ENCODE measurements at regions not wholly inside any gene's neighbourhood (a gene's known extent, or its start where the extent isn't known, plus 50 kb on each side); places are given as distances from the start of the nearest gene placed in this dataset.

DNA sequence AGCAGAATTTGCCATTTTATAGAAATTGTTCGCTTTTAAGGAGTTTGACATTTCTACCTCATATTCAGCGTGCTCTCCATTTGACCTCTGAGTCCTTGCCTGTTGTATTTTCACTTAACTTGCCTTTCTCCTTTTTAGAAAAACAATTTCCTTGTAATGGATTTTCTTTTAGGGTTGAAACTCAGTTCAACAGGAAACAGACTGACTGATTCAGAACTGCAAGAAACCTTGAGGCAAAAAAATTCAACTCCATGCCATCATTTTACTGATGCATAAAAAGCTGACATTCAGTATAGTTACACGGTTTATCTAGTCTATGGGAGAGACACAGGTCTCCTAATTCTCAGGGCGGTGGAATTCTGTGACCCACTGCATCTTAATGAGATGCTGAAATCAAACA, 59.8 kb downstream of the MRPS30 start:
- H3K4me1 ChIP-seq (ENCODE audit: control insufficient read depth in 2 of 2, insufficient read depth in 2 of 2, low read length in 2 of 2) = no peaks in the 10 kb centered on the region
- H3K79me2 ChIP-seq (ENCODE audit: control insufficient read depth, insufficient read depth, low read length) = no peaks in the 10 kb centered on the region
- no peaks in the 10 kb centered on the region for H3K4me1 Mint-ChIP-seq
- ATAC-seq (ENCODE audit: low read depth) (no peak), DNase-seq (no peak)
- no peaks in the 10 kb centered on the region for H3K9me3 Mint-ChIP-seq (ENCODE audit: insufficient read depth)
- peaks cover 8% of the 10 kb centered on the region for H3K27me3 Mint-ChIP-seq
- intact Hi-C loops (cut with micrococcal nuclease) = no loop called here
- H2AFZ ChIP-seq (ENCODE audit: insufficient read depth, low read depth, low read length, poor library complexity, severe bottlenecking) = no peak overlapping the region
- ChIA-PET CTCF (interaction anchor here (0.7 kb wide), 1 partner anchor 1391 kb away, joined by 3 read pairs; no protein-coding TSS in a partner anchor), POLR2A (no interaction called here)
- no peaks in the 10 kb centered on the region for H3K9me3 ChIP-seq (ENCODE audit: control extremely low read depth in 1 of 3, control insufficient read depth in 2 of 3, insufficient read depth in 1 of 3, low read length in 2 of 3)
- no peaks in the 10 kb centered on the region for H4K20me1 ChIP-seq (ENCODE audit: control insufficient read depth, insufficient read depth, low read length, poor library complexity, severe bottlenecking)
- no peak overlapping the region for H3K4me3 ChIP-seq (ENCODE audit: control extremely low read depth in 1 of 5, extremely low read depth in 1 of 5, insufficient read depth in 1 of 5, low read depth in 2 of 5, low read length in 4 of 5)
- TF ChIP-seq EZH2 (IDR thresholded peaks at IDR 0.05; ENCODE audit: borderline replicate concordance, insufficient read depth, low read depth, low read length, poor library complexity, severe bottlenecking) = no peak
- TF ChIP-seq, protein P1, sequence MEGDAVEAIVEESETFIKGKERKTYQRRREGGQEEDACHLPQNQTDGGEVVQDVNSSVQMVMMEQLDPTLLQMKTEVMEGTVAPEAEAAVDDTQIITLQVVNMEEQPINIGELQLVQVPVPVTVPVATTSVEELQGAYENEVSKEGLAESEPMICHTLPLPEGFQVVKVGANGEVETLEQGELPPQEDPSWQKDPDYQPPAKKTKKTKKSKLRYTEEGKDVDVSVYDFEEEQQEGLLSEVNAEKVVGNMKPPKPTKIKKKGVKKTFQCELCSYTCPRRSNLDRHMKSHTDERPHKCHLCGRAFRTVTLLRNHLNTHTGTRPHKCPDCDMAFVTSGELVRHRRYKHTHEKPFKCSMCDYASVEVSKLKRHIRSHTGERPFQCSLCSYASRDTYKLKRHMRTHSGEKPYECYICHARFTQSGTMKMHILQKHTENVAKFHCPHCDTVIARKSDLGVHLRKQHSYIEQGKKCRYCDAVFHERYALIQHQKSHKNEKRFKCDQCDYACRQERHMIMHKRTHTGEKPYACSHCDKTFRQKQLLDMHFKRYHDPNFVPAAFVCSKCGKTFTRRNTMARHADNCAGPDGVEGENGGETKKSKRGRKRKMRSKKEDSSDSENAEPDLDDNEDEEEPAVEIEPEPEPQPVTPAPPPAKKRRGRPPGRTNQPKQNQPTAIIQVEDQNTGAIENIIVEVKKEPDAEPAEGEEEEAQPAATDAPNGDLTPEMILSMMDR (IDR thresholded peaks at IDR 0.05) = no peak
- H3K4me2 ChIP-seq (replicated peaks; ENCODE audit: low read depth, low read length, poor library complexity, severe bottlenecking) = no peak overlapping the region
- no CpG with 5 or more reads among the region's 4 CpGs for WGBS (ENCODE audit: insufficient coverage)
- H3K27ac Mint-ChIP-seq = no peak overlapping the region
- no peak overlapping the region for H3K4me3 Mint-ChIP-seq
- no peak overlapping the region for H3K9ac ChIP-seq (ENCODE audit: low read length)
- H3K36me3 ChIP-seq (replicated peaks in 1 of 2; ENCODE audit: control extremely low read depth in 1 of 2, control insufficient read depth in 1 of 2, extremely low read depth in 1 of 2, insufficient read depth in 2 of 2, low read length in 1 of 2) = no peaks in the 10 kb centered on the region
- H3K27ac ChIP-seq (ENCODE audit: low read length in 2 of 2) = no peak overlapping the region
- no peaks in the 10 kb centered on the region for H3K27me3 ChIP-seq (replicated peaks in 1 of 4; ENCODE audit: control extremely low read depth in 1 of 4, control insufficient read depth in 3 of 4, insufficient read depth in 4 of 4, low read length in 3 of 4)

DNA sequence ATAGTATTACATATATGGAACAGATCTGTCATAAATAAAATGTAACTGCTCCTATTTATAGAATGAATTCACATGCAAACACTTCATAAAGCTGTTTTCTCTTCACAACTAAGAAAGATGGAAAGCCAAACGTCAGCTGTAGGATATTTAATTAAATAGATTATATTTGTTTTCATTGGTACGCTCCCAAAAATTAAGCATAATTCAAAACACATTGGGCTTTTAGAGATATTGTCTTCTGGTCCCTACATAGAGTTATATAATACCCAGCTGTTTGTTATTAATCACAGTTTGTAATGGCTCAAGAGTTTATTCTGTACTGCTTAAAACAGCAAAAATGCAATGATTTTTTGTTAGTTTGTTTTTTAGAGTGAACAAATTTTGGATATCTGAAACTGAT, 61.2 kb downstream of the MRPS30 start:
- no peaks in the 10 kb centered on the region for H3K9me3 Mint-ChIP-seq (ENCODE audit: insufficient read depth)

More for the DNA sequence above, 61.2 kb downstream of the MRPS30 start:
- Histone ChIP-seq H3K36me3 (replicated peaks in 1 of 2; ENCODE audit: control extremely low read depth in 1 of 2, control insufficient read depth in 1 of 2, extremely low read depth in 1 of 2, insufficient read depth in 2 of 2, low read length in 1 of 2) (no peaks in the 10 kb centered on the region), H3K79me2 (ENCODE audit: control insufficient read depth, insufficient read depth, low read length) (no peaks in the 10 kb centered on the region), H4K20me1 (ENCODE audit: control insufficient read depth, insufficient read depth, low read length, poor library complexity, severe bottlenecking) (no peaks in the 10 kb centered on the region), H2AFZ (ENCODE audit: insufficient read depth, low read depth, low read length, poor library complexity, severe bottlenecking) (no peak overlapping the region), H3K9me3 (ENCODE audit: control extremely low read depth in 1 of 3, control insufficient read depth in 2 of 3, insufficient read depth in 1 of 3, low read length in 2 of 3) (no peaks in the 10 kb centered on the region), H3K4me1 (ENCODE audit: control insufficient read depth in 2 of 2, insufficient read depth in 2 of 2, low read length in 2 of 2) (no peaks in the 10 kb centered on the region), H3K4me2 (replicated peaks; ENCODE audit: low read depth, low read length, poor library complexity, severe bottlenecking) (no peak overlapping the region), H3K27me3 (replicated peaks in 1 of 4; ENCODE audit: control extremely low read depth in 1 of 4, control insufficient read depth in 3 of 4, insufficient read depth in 4 of 4, low read length in 3 of 4) (no peaks in the 10 kb centered on the region), H3K9ac (ENCODE audit: low read length) (no peak overlapping the region), H3K4me3 (ENCODE audit: control extremely low read depth in 1 of 5, extremely low read depth in 1 of 5, insufficient read depth in 1 of 5, low read depth in 2 of 5, low read length in 4 of 5) (no peak overlapping the region), H3K27ac (ENCODE audit: low read length in 2 of 2) (no peak overlapping the region)
- DNase-seq (no peak), ATAC-seq (ENCODE audit: low read depth) (no peak)
- intact Hi-C loops (cut with micrococcal nuclease) = no loop called here
- no peak overlapping the region for H3K4me3 Mint-ChIP-seq
- WGBS (ENCODE audit: insufficient coverage) = no CpG with 5 or more reads among the region's 2 CpGs
- H3K27me3 Mint-ChIP-seq = peaks cover 4% of the 10 kb centered on the region
- TF ChIP-seq, protein P1 (IDR thresholded peaks at IDR 0.05) = no peak
- no peak for TF ChIP-seq EZH2 (IDR thresholded peaks at IDR 0.05; ENCODE audit: borderline replicate concordance, insufficient read depth, low read depth, low read length, poor library complexity, severe bottlenecking)
- H3K27ac Mint-ChIP-seq = no peak overlapping the region
- ChIA-PET CTCF (interaction anchor here (0.7 kb wide), 2 partner anchors 73 to 328 kb away, joined by 4 read pairs; no protein-coding TSS in a partner anchor), POLR2A (no interaction called here)
- no peaks in the 10 kb centered on the region for H3K4me1 Mint-ChIP-seq
